Fibroblast of skin of abdomen (primary cell): ENCODE measurements at regions not wholly inside any gene's neighbourhood (a gene's known extent, or its start where the extent isn't known, plus 50 kb on each side); places are given as distances from the start of the nearest gene placed in this dataset.

Source experiments
- DNase-seq: peaks from one replicate; pipeline ENCODE4 v3.0.0-alpha.2; 2013

DNA sequence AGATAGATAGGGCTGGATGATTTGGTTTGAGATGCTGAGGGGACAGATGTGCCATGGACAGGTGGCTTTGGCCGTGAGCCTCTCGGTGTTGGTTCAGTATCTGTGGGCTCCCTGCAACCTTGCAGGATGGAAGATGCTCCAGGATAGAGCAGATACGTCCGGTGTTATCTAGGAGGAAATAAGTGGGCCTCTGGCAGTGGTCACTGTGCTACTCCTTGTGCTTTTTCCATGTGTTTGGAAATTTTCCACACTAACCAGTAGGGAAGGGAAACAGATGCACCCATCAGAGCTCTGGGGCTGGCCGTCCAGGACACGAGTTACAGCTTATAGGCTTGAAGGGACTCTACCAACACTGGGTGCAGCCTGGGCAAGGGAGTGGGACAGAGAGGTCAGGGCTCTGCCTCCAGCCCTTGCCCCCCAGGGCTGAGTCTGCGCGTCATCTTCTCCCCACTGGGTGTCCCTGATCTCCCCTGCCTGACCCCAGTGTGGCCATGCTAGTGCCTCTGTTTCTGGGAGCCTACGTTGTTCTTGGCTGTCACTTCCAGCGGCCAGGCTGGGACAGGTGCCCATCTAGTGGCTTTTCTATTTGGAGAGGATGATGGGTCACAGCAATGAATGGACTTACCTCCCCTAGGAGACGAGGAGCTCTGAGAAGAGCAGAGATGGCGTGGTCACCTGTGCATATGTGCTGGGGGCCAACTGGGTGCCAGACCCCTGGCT is 166.9 kb downstream of the SEC14L1 start:
- DNase-seq = no peak

DNA sequence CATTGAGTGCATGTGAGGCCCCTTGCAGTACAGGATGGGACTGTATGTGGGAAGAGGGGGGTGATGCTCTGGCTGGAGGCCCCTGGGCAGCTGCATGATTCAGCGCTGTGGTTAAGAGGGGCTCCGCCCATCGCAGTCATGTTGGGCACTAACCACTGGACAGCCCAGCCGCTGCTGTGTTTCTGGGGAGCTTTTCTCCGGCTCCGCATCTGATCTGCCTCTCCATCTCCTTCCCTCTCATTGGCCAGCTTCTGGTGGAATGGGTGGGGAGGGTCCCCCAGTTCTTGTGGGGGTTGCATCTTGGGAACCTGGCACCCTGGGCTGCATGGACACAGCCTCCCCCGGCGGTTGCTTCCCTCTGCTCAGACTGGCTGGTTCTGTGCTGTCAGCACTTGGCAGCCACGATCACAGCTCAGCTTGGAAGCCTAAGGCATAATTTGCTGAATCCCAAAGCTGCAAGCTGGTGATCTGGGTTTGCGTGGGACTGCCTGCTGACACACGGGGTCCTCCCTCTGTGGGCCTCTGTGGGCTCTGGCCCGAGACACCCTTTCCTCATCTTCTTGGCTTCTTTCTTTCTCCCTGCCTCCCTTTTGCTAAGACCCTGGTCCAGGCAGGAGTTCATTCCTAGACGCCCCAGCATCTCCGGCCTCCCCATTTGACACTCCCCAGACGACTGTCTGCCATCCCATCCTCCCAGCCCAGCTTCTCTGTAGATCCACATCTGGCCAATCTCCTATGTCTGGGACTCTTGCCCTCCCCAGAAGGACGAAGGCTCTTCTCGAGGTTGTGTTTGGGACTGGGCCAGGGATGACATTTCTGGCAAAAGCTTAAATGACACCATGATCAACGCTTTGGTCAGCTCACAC is 168.3 kb downstream of the SEC14L1 start:
- peak; percentile 61 for DNase-seq

DNA sequence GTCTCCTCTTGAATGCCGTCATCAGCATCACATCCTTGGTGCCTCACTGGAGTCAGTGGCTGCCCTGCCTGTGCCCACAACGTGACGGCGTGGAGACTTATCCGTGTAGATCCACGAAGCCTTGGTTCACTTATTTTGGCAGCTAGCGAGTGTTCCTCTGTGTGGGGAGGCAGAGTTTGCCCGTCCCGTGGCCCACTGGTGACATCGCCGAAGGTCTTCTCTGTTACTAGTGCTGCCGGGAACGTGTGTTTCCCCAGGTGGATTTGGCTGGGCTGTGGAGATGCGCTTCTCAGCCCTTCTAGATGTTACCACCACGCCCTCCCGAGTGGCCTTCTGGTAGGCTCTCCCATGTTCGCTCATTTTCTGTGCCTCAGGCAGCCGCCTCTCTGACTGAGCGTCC is 169.6 kb downstream of the SEC14L1 start:
- no peak for DNase-seq

DNA sequence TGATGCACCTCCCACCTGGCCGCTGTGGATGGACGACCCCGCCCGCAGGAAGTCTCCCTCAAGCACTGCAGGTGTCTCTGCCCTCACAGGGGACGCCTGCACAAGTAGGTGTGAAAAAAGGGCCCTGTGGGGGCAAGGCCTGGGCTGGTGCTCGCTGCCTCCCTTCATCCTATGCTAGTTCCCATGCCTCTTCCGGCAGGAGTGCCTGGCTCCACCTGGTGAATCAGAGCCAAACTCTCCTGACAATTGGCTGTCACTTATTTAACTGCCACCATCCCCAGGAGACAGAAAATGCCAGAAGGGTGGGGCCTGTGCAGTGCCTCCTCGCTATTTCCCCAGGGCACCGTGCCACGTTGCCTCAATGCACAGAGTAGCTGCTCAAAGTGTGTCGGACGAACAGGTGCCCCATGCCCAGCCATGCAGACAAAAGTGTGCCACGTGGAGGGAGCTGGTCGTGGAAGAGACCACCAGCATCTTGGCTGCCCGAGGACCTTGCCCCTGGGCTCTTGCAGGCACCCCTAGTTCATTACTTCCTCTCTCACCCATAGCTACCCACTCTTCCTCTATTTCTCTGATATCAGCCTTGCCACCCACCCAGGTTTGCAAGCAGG is 170.7 kb downstream of the SEC14L1 start:
- DNase-seq = no peak

DNA sequence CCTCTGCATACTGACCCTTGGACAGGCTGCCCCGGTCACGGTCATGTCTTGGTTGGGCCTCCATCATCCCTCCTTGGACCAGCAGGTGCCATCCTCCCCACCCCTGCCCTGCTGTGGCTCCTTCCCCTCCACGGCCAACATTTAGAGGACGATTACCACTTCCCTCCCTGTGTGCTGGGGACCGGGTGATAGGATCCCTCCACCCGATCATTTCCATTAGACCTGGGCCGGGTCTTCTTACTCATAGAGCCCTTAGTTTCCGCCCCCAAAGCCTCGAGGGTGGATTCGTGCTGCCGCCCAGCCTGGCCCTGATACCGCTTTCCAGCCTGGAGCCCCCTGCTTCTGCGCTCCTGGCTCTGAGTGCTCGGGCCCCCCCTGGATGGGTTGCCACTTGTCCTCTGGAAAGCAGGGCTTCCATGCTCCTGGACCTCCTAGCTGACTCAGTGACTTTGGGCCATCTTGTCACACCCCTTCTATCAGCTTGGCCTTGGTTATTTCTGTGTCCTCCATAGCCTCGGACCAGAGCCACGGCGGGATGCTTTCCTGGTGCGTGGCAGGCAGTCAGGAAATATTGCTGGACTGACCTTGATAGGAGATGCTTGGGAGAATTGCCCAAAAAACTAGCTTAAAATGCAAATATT is 171.4 kb downstream of the SEC14L1 start:
- no peak for DNase-seq

DNA sequence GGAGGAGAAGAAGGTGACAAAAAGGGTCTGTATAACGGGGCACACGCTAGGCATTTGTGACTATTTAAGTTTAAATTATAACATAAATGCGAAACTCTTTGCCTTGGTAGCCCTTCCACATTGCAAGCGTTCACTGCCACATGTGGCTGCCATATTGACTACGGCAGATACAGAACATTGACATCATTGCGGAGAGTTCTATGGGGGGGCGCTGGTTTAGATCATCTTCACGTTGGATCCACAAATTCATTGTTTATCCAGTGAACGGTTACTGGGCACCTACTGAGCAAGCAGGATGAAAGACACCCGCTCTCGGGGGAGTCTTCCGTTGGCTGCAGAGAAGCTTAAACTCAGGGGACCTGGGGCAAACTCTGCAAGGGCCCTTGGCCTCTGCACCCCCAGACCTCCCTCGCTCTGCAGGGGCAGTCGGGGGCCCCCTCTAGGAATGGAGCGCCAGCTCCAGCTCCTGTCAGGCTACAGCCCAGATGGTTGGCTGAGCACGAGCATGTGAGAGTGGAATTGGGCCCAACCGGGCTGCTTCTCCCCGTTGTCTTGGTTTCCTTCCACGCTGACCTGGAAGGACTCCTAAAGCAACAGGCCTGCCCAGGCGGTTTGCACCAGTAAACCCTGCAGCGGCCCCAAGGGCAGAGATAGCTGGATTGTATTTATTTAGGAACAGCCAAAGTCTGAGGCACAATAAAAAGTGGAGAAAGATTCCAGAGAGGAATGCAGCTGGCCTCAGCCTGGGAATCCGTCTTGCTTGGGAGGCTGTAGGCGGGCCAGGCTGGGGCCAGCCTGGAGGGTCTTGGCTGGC is 172.2 kb downstream of the SEC14L1 start:
- peak; percentile 73 for DNase-seq

DNA sequence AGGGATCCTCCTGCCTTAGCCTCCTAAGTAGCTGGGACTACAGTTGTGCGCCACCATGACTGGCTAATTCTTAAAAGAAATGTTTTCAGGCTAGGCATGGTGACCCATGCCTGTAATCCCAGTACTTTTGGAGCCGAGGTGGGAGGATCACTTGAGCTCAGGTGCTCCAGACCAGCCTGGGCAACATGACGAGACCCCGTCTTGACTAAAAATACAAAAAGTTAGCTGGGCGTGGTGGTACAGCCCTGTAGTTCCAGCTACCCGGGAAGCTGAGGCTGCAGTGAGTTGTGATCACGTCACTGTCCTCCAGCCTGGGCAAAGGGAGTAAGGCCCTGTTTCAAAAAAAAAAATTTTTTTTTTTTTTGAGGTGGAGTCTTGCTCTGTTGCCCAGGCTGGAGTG is 173.1 kb downstream of the SEC14L1 start:
- no peak for DNase-seq

DNA sequence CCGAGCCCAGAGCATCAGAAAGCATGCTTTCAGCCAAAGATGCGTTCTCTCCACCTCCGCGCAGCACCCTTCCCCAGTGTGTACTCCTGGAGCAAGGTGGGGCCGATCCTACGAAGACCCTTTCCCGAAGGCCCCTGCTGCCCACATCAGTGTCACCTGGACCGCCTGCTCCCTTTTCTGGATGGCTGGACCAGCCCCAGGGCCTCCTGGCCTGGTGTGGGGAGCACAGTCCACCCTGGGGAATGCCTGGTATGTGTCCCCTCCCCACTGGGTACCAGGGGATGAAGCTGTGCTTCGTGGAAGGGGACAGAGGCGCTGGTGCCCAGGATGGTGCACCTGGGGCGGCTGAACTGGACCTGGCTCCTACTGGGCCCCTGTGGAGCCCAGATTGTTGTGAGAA is 173.8 kb downstream of the SEC14L1 start:
- no peak for DNase-seq

DNA sequence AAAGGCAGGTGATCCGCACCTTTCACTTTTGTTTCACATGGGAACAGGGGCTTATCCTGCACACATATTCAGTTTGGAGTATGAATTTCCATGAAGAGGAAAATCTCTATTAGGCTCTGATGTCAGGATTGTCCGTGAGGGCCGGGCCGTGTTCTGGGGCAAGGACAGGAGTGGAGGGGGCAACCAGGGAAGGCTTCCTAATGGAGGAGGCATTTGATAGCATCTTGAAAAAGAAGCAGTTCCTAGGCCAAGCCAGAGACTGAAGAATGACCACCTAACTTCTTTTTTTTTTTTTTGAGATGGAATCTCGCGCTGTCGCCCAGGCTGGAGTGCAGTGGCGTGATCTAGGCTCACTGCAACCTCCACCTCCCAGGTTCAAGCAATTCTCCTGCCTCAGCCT is 174.2 kb downstream of the SEC14L1 start:
- no peak for DNase-seq

DNA sequence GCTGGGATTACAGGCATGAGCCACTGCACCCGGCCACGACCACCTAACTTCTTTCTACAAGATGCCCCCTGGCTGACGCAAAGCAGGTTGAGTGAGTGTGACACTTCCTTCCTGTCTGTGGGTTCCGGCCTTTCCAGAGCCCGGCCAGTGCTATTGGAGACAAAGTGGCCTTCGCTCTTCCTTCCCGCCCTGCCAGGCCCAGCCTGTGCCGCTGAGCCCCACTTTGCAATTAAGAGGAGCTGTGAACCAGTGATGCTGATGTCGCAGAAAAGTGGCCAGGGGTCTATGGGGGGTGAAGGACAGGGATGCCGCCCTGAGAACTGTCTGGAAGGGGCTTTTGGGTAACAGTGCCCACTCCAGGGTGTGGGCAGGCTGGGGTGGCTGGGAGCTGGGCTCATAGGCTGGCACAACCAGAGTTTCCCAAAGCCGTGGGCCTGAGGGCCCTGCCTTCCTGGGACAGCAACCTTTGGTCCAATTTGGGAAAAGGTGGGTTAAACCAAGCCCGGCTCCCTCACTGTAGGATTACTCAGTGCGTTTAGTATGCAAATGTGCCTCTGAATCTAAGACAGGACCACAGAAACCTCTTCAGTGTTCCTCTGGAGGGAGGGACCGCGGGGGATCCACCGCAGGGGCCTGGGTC is 174.9 kb downstream of the SEC14L1 start:
- no peak for DNase-seq

DNA sequence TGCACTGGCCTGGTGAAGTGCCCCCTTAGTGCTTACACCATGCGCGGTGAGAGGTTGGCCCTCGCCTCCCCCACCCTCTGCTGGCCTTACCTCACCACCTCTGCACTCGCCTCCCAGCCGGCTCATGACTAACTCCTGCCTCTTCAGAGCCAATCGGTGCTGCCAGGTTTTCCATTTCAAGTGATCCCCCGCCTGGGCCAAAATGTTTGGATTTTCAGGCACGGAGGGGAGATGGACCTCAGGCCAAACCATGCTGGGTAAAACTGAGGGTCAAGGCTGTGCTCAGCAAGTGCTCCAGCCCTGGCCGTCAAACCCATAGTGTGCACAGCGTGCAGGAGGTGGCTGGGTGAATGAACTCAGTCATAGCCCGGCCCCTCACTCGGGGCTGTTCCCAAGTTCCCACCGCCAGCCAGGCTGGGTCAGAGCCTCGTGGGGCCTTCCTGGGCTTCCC is 175.4 kb downstream of the SEC14L1 start:
- DNase-seq = peak; percentile 49

DNA sequence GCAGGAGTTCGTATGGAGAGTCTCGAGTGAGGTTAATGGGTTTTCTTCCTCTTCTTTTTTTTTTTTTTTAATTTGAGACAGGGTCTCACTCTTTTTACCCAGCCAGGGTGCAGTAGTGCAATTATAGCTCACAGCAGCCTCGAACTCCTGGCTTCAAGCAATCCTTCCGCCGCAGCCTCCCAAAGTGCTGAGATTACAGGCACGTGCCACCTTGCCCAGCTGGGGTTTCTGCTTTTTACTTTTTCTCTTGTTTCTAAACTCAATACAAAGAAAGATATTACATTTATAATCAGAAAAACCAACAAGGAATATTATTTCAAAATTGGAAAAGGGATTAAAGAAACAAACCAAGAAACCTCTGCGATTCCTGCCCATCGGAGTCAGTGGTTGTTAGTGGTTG is 175.9 kb downstream of the SEC14L1 start:
- DNase-seq = no peak

DNA sequence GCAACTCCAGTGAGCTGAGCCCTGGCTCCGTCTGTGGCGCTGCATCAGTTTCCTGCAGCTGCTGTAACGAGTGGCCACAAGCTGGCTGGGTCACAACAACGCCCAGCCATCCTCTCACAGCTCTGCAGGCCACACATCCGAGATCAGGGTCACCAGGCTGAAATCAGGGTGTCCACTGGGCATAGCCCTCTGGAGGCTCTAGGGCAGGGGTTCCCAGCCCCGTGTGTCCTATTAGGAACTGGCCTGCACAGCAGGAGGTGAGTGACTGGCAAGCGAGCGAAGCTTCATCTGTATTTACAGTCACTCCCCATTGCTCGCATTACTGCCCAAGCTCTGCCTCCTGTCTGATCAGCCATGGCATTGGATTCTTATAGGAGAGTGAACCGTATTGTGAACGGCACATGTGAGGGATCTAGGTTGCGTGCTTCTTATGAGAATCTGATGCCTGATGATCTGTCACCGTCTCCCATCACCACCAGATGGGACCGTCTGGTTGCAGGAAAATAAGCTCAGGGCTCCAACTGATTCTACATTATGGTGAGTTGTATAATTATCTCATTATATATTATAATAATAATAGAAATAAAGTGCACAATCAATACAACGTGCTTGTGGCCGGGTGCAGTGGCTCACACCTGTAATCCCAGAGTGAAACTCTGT is 176.5 kb downstream of the SEC14L1 start:
- no peak for DNase-seq

DNA sequence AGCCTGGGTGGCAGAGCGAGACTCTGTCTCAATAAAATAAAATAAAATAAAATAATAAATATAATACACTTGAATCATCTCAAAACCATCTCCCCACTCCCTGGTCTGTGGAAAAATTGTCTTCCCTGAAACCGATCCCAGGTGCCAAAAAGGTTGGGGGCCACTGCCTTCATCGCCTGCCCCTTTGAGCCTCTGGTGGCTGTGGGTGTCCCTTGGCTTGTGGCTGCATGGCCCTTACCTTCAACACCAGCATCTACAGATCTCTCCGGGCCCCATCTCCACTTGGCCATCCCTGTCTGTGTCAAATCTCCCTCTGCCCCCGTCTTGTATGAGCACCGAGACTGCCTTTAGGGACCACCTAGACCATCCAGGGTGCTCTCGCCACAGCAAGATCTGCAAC is 177.3 kb downstream of the SEC14L1 start:
- no peak for DNase-seq

DNA sequence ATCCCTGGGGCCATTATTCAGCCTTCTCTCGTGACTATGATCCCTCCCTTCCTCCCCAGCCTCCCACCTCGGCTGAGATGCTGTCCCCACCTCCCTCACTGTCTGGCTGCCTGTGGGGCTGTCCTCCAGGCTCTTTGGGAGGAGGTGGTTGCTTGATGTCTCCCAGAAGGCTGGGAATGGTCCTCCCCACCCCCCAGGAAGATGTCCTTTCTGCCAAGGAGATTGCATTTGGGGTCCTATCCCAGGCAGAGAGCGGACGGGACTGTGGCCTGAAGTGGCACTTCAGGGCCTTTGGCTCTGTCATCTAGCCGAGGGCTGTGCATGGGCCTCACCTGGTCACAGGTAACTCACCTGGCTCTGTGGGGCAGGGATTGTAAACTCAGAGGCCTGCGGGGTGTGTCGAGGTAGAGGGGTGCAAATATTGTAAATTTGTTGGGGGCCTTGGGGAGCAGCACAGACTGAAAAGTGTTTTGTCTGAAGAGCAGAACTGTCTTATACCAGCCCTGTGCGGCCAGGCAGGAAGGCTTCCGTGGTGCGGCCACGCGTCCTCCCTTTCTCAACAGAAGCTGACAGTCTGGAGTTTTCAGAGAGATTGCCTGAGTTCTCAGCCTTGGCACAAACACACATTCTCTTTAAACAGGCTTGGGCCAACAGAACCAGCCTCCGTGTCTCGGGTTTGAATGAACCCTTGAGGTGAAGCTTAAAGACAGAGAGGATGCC is 177.9 kb downstream of the SEC14L1 start:
- DNase-seq = peak; percentile 40

DNA sequence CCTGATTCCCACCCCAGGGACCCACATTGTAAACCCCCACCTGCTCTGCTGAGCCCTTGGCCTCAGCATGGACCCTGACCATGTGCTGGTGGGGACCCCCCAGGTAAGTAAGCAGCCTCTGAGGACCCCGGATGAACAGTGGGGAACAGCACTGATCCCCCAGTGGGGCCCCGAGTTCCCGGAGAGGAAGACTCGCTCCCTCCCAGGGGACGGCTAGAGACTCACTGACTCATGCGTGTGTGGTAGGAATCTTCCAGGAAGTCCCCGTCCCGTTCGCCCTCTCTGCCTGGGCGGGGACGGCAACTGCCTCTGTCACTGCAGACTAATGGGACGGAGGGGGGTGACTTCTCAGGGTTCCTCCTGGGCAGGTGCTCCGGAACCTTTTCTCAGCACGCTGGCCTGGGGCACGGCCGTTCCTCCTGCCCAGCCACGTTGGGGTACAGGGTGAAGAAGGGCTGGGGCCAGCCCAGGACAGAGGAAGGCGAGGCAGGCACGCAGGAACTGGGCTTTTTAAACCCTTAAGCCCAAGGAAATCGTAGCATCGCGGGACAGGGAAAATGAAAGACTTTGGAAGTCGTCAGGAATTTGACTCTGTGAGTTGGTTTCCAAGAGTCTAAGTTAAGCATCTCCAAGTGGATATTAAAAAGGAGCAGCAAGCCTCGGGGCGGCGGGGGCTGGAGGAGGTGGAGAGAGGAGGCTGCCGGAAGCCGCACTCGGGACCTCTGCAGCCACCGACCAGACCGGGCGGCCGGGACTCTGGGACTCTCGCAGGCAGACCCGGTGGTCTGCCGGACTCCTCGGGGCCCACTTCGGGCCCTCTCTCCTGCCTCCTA is 178.7 kb downstream of the SEC14L1 start:
- DNase-seq = peak; percentile 88

DNA sequence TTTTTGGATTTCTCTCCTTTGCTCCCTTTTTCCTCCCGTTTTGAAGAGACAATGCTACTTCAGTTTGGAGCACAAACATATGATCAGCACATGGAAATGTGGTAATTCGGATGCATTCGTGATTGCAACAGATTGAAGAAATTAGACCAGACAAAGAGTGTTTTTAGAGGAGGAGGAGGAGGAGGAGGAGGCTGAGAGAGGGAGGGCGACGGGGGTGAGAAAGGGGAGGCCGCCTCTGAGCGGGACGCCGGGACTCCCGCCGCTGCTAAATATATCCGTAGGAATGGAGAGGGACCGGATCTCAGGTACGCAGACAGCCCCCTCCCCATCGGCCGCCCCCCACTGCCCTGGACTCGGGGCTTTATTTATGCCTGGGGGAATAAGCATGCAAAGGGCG is 179.3 kb downstream of the SEC14L1 start:
- peak; percentile 83 for DNase-seq

DNA sequence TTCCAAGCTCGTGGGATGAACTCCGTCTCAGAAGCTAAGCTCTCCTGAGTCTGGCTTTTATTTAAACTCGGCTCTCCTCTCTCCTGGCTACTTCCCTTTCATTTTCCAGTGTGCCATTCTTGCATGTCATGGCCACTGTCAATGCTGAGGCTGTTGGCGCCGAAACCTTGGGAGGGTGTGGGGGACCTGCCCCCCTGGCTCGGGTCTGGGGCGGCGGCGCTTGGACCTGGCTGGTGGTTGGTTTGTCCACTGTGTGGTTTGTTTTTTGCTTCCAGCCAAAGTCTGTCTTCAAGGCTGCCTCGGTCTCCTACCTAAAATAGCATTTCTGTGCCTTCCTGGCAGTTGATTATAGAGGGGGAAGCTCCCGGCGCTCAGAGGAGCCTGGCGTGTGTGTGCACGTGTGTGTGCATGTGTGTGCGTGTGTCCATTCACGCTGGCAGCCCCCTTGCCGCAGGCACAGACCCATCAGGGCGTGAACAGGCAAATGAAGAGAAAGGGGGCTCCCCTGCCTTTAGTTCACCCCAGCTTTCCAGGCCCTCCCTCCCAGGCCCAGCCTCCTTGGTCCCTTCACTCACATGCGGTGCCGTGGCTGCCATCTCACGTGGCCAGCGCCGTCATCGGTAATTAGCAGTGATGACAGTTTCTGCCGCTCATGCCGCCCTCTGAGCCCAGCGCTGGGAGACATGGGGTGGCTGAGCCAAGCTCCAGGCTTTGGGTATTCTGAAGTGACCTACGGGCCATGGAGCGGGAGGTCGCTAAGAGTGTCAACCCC is 179.9 kb downstream of the SEC14L1 start:
- DNase-seq = peak; percentile 61
